OCI-LY1 (cell line): ENCODE measurements at regions not wholly inside any gene's neighbourhood (a gene's known extent, or its start where the extent isn't known, plus 50 kb on each side); places are given as distances from the start of the nearest gene placed in this dataset.

Experiments
- H2AFZ ChIP-seq: fragments of 200-600 bp; sonication (generic), shearing (Covaris generic); 2 replicates; pipeline ENCODE4 v1.6.0; 2014; ENCODE audit warnings: antibody characterized with exemption, mild to moderate bottlenecking, low read length
- H3F3A ChIP-seq: fragments of 200-600 bp; sonication (generic), shearing (Covaris generic); 2 replicates; pipeline ENCODE4 v1.6.0; 2014; ENCODE audit warnings: mild to moderate bottlenecking, antibody characterized with exemption, low read length, moderate library complexity; ENCODE audit not compliant: insufficient read depth
- H3K27ac ChIP-seq: fragments of 200-600 bp; sonication (generic); 2 replicates; pipeline ENCODE4 v1.5.1; 2014; ENCODE audit warnings: low read length, mixed run types, mild to moderate bottlenecking, low read depth; ENCODE audit not compliant: poor library complexity, severe bottlenecking
- H3K27me3 ChIP-seq: fragments of 200-600 bp; sonication (generic); 2 replicates; pipeline ENCODE4 v1.6.0; 2014; ENCODE audit warnings: antibody characterized with exemption, mild to moderate bottlenecking, low read length, moderate library complexity; ENCODE audit not compliant: insufficient read depth
- H3K36me3 ChIP-seq: fragments of 200-600 bp; sonication (generic); 2 replicates; pipeline ENCODE4 v1.6.1; 2014; ENCODE audit warnings: mild to moderate bottlenecking, antibody characterized with exemption, low read length, moderate library complexity, mixed read lengths; ENCODE audit not compliant: insufficient read depth
- H3K4me1 ChIP-seq: fragments of 200-600 bp; sonication (generic); 2 replicates; pipeline ENCODE4 v1.5.1; 2014; ENCODE audit warnings: mild to moderate bottlenecking, low read length, moderate library complexity; ENCODE audit not compliant: insufficient read depth, severe bottlenecking
- H3K4me2 ChIP-seq: fragments of 200-600 bp; sonication (generic), shearing (Covaris generic); 2 replicates; pipeline ENCODE4 v1.6.1; 2014; ENCODE audit warnings: low read length
- H3K4me3 ChIP-seq: fragments of 200-600 bp; sonication (generic); 2 replicates; pipeline ENCODE4 v1.5.1; 2014; ENCODE audit warnings: low read length, low read depth, mild to moderate bottlenecking, mixed read lengths; ENCODE audit not compliant: poor library complexity, severe bottlenecking
- H3K79me2 ChIP-seq: fragments of 200-600 bp; shearing (Covaris generic); 2 replicates; pipeline ENCODE4 v1.6.1; 2016; ENCODE audit warnings: mixed run types, low read length, mixed read lengths; ENCODE audit not compliant: insufficient read depth
- H3K9ac ChIP-seq: fragments of 200-600 bp; sonication (generic), shearing (Covaris generic); 2 replicates; pipeline ENCODE4 v1.6.1; 2014; ENCODE audit warnings: mild to moderate bottlenecking, low read length, mixed read lengths
- H3K9me2 ChIP-seq: fragments of 200-600 bp; sonication (generic), shearing (Covaris generic); 2 replicates; pipeline ENCODE4 v1.6.1; 2014; ENCODE audit warnings: low read depth, mild to moderate bottlenecking, low read length, mixed read lengths
- H3K9me3 ChIP-seq: fragments of 200-600 bp; shearing (Covaris generic); 2 replicates; pipeline ENCODE4 v1.6.1; 2014; ENCODE audit warnings: low read length, mixed read lengths
- H4K20me1 ChIP-seq: fragments of 200-600 bp; sonication (generic), shearing (Covaris generic); 2 replicates; pipeline ENCODE4 v1.6.0; 2016; ENCODE audit warnings: mild to moderate bottlenecking, low read length; ENCODE audit not compliant: insufficient read depth
- CTCF ChIP-seq: fragments of 200-600 bp; sonication (generic), shearing (Covaris generic); IDR thresholded peaks from 2 replicates; pipeline ENCODE4 v1.5.1; 2017; ENCODE audit warnings: mild to moderate bottlenecking, antibody characterized with exemption, low read length, moderate library complexity, mixed read lengths
- EZH2 ChIP-seq: fragments of 200-600 bp; sonication (generic), shearing (Covaris generic); IDR thresholded peaks from 2 replicates; pipeline ENCODE4 v1.8.0; 2017; ENCODE audit warnings: borderline replicate concordance, mixed run types, mild to moderate bottlenecking, antibody characterized with exemption, low read length, moderate library complexity, mixed read lengths

DNA sequence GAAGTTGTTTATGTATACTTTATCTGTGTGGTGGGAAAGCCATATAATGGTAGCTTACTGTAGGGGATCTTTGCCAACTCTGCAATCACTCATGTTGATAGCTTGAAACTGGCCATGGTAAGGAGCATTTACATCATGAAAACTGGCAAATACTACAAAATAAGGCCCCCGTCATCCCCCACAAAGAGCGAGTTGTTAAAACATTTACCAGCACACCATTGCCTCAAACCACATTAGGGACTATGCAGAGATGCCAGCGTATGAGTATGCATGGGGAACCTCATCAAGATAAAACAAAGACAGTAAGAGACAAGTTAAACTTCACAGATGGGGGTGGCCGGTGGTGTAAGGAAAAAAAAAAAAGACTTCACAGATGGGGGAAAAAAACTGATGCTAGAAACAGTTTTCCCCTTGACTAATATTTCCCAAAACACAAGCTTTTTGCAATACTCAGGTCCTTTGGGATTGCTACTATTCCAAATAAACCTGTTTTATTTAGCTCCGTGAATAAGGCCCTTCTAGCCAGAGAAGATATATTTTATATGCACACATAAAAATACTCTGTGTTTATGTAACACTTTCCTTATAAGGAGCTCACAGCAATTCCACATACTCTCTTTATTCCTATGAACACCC lies 70.6 kb upstream of the SERP2 start:
- Histone ChIP-seq H3K9me2 (no peaks in the 10 kb centered on the region), H3K9me3 (no peaks in the 10 kb centered on the region), H3K9ac (no peak overlapping the region), H3K4me2 (no peak overlapping the region), H3K27me3 (no peaks in the 10 kb centered on the region; the same call in 1 of the 2 replicates), H3K4me3 (no peak overlapping the region), H2AFZ (no peak overlapping the region), H4K20me1 (no peaks in the 10 kb centered on the region), H3K36me3 (no peaks in the 10 kb centered on the region), H3K4me1 (no peaks in the 10 kb centered on the region), H3K27ac (no peak overlapping the region), H3F3A (no peaks in the 10 kb centered on the region), H3K79me2 (no peaks in the 10 kb centered on the region)
- no peak for TF ChIP-seq EZH2
- TF ChIP-seq CTCF = no peak

- H3K27me3 ChIP-seq = no peaks in the 10 kb centered on the region; the same call in 1 of the 2 replicates
These were observed 69.8 kb upstream of the SERP2 start for GRCh38 chr13:44303681-44304432.

DNA sequence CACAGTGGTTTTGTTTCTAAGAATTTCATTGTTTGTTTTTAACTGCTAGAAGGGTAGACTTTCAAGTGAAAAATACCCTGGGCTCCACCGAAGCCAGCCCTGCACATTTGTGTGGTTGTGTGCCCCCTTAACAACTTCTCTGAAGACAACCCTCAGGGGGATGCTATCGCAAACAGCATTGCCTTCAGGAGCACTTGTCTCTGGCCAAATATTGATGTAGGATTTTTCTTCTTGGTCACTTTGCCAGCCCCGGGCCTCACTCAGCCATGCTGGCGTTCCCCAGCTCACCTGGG lies 69.2 kb upstream of the SERP2 start:
- Histone ChIP-seq H3K36me3 (no peaks in the 10 kb centered on the region), H3K4me3 (no peak overlapping the region), H3K79me2 (no peaks in the 10 kb centered on the region), H3F3A (no peaks in the 10 kb centered on the region), H3K9me3 (no peaks in the 10 kb centered on the region), H3K9me2 (no peaks in the 10 kb centered on the region), H3K27ac (no peak overlapping the region), H4K20me1 (no peaks in the 10 kb centered on the region), H3K4me2 (no peak overlapping the region), H2AFZ (no peak overlapping the region), H3K9ac (no peak overlapping the region), H3K4me1 (no peaks in the 10 kb centered on the region), H3K27me3 (no peaks in the 10 kb centered on the region; the same call in 1 of the 2 replicates)
- TF ChIP-seq CTCF (no peak), EZH2 (no peak)

More at GRCh38 chr13:44303681-44304432, 69.8 kb upstream of the SERP2 start:
- Histone ChIP-seq H3F3A (no peaks in the 10 kb centered on the region), H3K4me1 (no peaks in the 10 kb centered on the region), H3K4me3 (no peak overlapping the region), H3K9ac (no peak overlapping the region), H4K20me1 (no peaks in the 10 kb centered on the region), H3K9me3 (no peaks in the 10 kb centered on the region), H3K9me2 (no peaks in the 10 kb centered on the region), H3K4me2 (no peak overlapping the region), H3K36me3 (no peaks in the 10 kb centered on the region), H3K27ac (no peak overlapping the region), H2AFZ (no peak overlapping the region), H3K79me2 (no peaks in the 10 kb centered on the region)
- TF ChIP-seq EZH2 = no peak
- no peak for TF ChIP-seq CTCF
